A549 (cell line): ENCODE measurements at regions not wholly inside any gene's neighbourhood (a gene's known extent, or its start where the extent isn't known, plus 50 kb on each side); places are given as distances from the start of the nearest gene placed in this dataset.

Experiments used
- ATAC-seq, 2 experiments: fragments of 200-7000 bp in 1 of 2; fragments of >200 bp in 1 of 2; cut with Nextera tagmentation in 1 of 2; cut with Tn5 transposase in 1 of 2; 3 replicates each; pipeline versions ENCODE4 v1.8.0 to v1.9.1; 2018 to 2020; ENCODE audit warnings: mild to moderate bottlenecking in 1 of 2, moderate library complexity in 1 of 2
- CTCF ChIA-PET: fragments of 300-600 bp; sonication (Branson Sonifier 250); formaldehyde crosslinking; extraction: SDS; loops from one replicate; lab custom pipeline; 2021; ENCODE audit warnings: antibody characterized with exemption, inconsistent platforms; lab: Yijun Ruan, JAX
- POLR2A ChIA-PET: fragments of 350-600 bp; formaldehyde crosslinking; extraction: SDS; loops from one replicate; lab custom pipeline; 2021; ENCODE audit warnings: antibody characterized with exemption, inconsistent platforms; lab: Yijun Ruan, JAX
- DNase-seq, 2 experiments: peaks; one replicate each; pipeline versions ENCODE4 v3.0.0 to v3.0.0-alpha.2; 2011 to 2016; ENCODE audit warnings: low read depth in 1 of 2, low spot score in 1 of 2
- FAIRE-seq: peaks from 2 replicates; lab custom pipeline; 2011; peaks lifted over from hg19 to GRCh38; lab: Jason Lieb, UNC
- H3K27ac ChIP-seq, 2 experiments: fragments of >200 bp; sonication (Bioruptor Twin); formaldehyde crosslinking; 3 replicates each; pipeline ENCODE4 v1.5.1; 2016 to 2017
- H3K4me1 ChIP-seq: fragments of >200 bp; sonication (Bioruptor Twin); formaldehyde crosslinking; 3 replicates; pipeline ENCODE4 v1.6.1; 2016
- H3K4me2 ChIP-seq: fragments of >200 bp; sonication (Bioruptor Twin); formaldehyde crosslinking; 3 replicates; pipeline ENCODE4 v1.6.1; 2016
- H3K4me3 ChIP-seq: fragments of >200 bp; sonication (Bioruptor Twin); formaldehyde crosslinking; 3 replicates; pipeline ENCODE4 v1.5.1; 2016
- H3K9me3 ChIP-seq: fragments of >200 bp; sonication (Bioruptor Twin); formaldehyde crosslinking; 3 replicates; pipeline ENCODE4 v1.6.1; 2016
- ATOH8 ChIP-seq: fragments of 250-450 bp; sonication (Bioruptor Pico); IDR thresholded peaks from 2 replicates; pipeline ENCODE4 v1.5.0; 2020; ENCODE audit warnings: low read depth, mild to moderate bottlenecking, moderate library complexity
- CTCF ChIP-seq: fragments of >200 bp; sonication (Bioruptor Twin); formaldehyde crosslinking; IDR thresholded peaks from 3 replicates; pipeline ENCODE4 v1.5.1; 2016
- FOSB ChIP-seq: fragments of 250-450 bp; sonication (Bioruptor Pico); IDR thresholded peaks from 2 replicates; pipeline ENCODE4 v1.5.0; 2020; ENCODE audit warnings: mild to moderate bottlenecking, moderate library complexity
- HDAC2 ChIP-seq: fragments of 200-600 bp; sonication (generic); IDR thresholded peaks from 2 replicates; pipeline ENCODE4 v1.6.1; 2016
- HES2 ChIP-seq: fragments of >200 bp; sonication (Bioruptor Twin); formaldehyde crosslinking; IDR thresholded peaks from 2 replicates; pipeline ENCODE4 v1.6.1; 2016
- HEYL ChIP-seq: fragments of 250-450 bp; sonication (Bioruptor Pico); IDR thresholded peaks from 2 replicates; pipeline ENCODE4 v1.8.0; 2021; ENCODE audit warnings: mild to moderate bottlenecking, moderate library complexity
- HOXA7 ChIP-seq: fragments of 250-450 bp; sonication (Bioruptor Pico); IDR thresholded peaks from 2 replicates; pipeline ENCODE4 v1.5.0; 2020; ENCODE audit warnings: mild to moderate bottlenecking, moderate library complexity
- HOXB5 ChIP-seq: fragments of 250-450 bp; sonication (Bioruptor Pico); IDR thresholded peaks from 2 replicates; pipeline ENCODE4 v1.5.0; 2020; ENCODE audit warnings: mild to moderate bottlenecking, moderate library complexity
- MAFK ChIP-seq: fragments of 450-650 bp; IDR thresholded peaks from 2 replicates; pipeline ENCODE4 v1.6.1; 2014; ENCODE audit not compliant: partially characterized antibody
- MAZ ChIP-seq: fragments of 150-350 bp; IDR thresholded peaks from 2 replicates; pipeline ENCODE4 v1.6.1; 2014; ENCODE audit warnings: antibody characterized with exemption, low read depth, low read length, borderline replicate concordance
- PBX3 ChIP-seq: IDR thresholded peaks from 2 replicates; pipeline ENCODE4 v1.6.1; 2012
- RARB ChIP-seq: fragments of 250-450 bp; sonication (Bioruptor Pico); IDR thresholded peaks from 2 replicates; pipeline ENCODE4 v1.8.0; 2021; ENCODE audit warnings: mild to moderate bottlenecking, moderate library complexity
- RCOR1 ChIP-seq: fragments of 150-350 bp; IDR thresholded peaks from 2 replicates; pipeline ENCODE4 v1.6.1; 2014; ENCODE audit warnings: antibody characterized with exemption, low read length, low read depth
- RFX5 ChIP-seq: fragments of 450-650 bp; IDR thresholded peaks from 2 replicates; pipeline ENCODE4 v1.7.1; 2014; ENCODE audit warnings: antibody characterized with exemption, mild to moderate bottlenecking, moderate library complexity
- SMC3 ChIP-seq: fragments of >200 bp; sonication (Bioruptor Twin); formaldehyde crosslinking; IDR thresholded peaks from 3 replicates; pipeline ENCODE4 v1.6.1; 2018; ENCODE audit warnings: inconsistent platforms
- TFCP2L1 ChIP-seq: fragments of 250-450 bp; sonication (Bioruptor Pico); IDR thresholded peaks from 2 replicates; pipeline ENCODE4 v1.5.0; 2021; ENCODE audit warnings: mild to moderate bottlenecking
- USF2 ChIP-seq: fragments of 450-650 bp; IDR thresholded peaks from 2 replicates; pipeline ENCODE4 v1.6.1; 2014; ENCODE audit warnings: antibody characterized with exemption
- WGBS: methylation state at CpG from one replicate; pipeline ENCODE4 v1.1.6; 2017; ENCODE audit errors: missing lambda C conversion rate; 5-methylcytosine and 5-hydroxymethylcytosine counted together
- small RNA-seq, 6 experiments: library from RNA; depleted of rRNA; stranded (forward); fragments of <200 nt; gene quantifications; one replicate each; pipeline ENCODE3, GENCODE V24; 2012

- ATAC-seq: no peak
- no peak overlapping the region for H3K4me2 ChIP-seq
- ChIA-PET CTCF (interaction anchor here (0.6 to 0.8 kb wide), 2 partner anchors 28 to 471 kb away, joined by 3 read pairs; no protein-coding TSS in a partner anchor), POLR2A (no interaction called here)
- H3K4me3 ChIP-seq: no peak overlapping the region
- TF ChIP-seq CTCF (no peak), USF2 (no peak), FOSB (CRISPR knock-in tag) (no peak), HDAC2 (no peak), TFCP2L1 (CRISPR knock-in tag) (no peak), HOXB5 (CRISPR knock-in tag) (no peak), RFX5 (no peak), PBX3 (no peak), HOXA7 (CRISPR knock-in tag) (no peak), RCOR1 (no peak), HEYL (CRISPR knock-in tag) (no peak), MAZ (no peak), RARB (CRISPR knock-in tag) (no peak), ATOH8 (CRISPR knock-in tag) (no peak), HES2 (no peak), MAFK (no peak), SMC3 (no peak)
- FAIRE-seq: no peak
- no peak overlapping the region for H3K27ac ChIP-seq
- no peaks in the 10 kb centered on the region for H3K9me3 ChIP-seq
- H3K4me1 ChIP-seq: no peaks in the 10 kb centered on the region
- no peak for DNase-seq
- WGBS: 81% methylated on average over 8 of the region's 8 CpGs
Observed at GRCh38 chr12:107635139-107635538, 50.5 kb upstream of the PWP1 start.

Small RNAs in the stretch of these regions (small RNA-seq; reads per million reads assigned to genes)
- gene RF00284 (0 to 0.04 (median 0) reads per million in 6 experiments), gene RNA5SP371 (0 reads per million in 6 experiments)
